Hematopoietic multipotent progenitor cell treated with erythropoietin and hydrocortisone succinate and interleukin-3 and kit ligand, for 8 days (in vitro differentiated cells): ENCODE measurements at regions not wholly inside any gene's neighbourhood (a gene's known extent, or its start where the extent isn't known, plus 50 kb on each side); places are given as distances from the start of the nearest gene placed in this dataset.

Experiments used
- DNase-seq: peaks from one replicate; pipeline ENCODE4 v3.0.0-alpha.2; 2015

- DNase-seq, result no peak
Measured at GRCh38 chr1:199122085-199122484, 483.2 kb downstream of the PTPRC start.

DNA sequence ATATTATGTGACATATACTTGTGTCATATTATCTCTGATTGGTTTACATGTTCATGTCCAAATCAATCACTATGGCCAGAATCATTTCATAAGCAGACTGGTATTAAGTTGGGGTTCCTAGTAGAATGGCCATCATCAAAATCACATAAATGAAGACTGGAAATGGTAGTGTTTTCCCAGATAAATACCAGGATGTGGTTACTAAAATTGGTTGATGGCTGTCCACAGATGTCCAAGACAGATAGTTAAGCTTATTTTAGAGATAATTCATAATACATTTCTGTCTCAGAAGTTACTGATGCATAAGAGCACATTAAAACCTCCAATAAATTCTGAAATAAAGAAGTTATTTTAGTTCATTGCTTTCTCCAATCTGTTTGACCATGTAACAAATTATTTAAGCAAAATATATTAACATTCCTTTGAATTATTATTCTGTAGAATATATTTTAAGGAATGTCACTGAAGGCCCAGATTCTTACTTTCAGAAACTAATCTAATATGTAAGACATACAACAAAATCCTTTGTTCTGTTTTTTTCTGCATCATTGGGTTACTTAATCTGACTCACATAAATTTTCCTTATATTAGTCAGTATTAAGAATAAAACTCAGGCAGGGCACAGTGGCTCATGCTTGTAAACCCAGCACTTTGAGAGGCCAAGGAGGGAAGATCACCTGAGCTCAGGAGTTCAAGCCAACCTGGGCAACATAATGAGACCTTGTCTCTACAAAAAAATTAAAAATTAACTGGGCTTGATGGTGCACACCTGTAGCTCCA is 483.9 kb downstream of the PTPRC start:
- DNase-seq, result no peak

GRCh38 chr1:199123615-199124014 is 484.8 kb downstream of the PTPRC start:
- DNase-seq, result no peak

- no peak for DNase-seq
Measured at GRCh38 chr1:199124351-199124750, 485.5 kb downstream of the PTPRC start.

DNA sequence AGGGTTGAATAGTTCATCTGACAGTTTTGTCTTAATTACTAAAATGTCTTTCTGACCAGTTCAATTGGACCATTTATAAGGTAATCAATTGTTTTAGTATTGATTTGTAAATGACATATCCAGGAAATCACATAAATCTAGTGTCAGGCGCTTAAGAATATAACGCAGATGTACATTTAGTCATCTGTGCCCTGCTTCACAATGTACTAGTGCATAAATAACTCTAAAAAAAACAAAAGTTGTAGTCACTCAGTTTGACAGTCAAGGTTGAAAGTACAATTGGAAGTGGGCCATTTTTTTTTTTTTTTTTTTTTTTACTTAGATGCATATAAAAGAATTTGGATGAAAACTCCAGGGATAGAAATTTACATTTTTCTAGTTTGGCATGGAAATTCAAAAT is 490.4 kb downstream of the PTPRC start:
- no peak for DNase-seq

GRCh38 chr1:199132006-199132405 is 493.2 kb downstream of the PTPRC start:
- no peak for DNase-seq

- no peak for DNase-seq
Measured at GRCh38 chr1:199135901-199136300, 497.1 kb downstream of the PTPRC start.

- DNase-seq, result no peak
Measured at GRCh38 chr1:199138061-199138460, 499.2 kb downstream of the PTPRC start.

DNA sequence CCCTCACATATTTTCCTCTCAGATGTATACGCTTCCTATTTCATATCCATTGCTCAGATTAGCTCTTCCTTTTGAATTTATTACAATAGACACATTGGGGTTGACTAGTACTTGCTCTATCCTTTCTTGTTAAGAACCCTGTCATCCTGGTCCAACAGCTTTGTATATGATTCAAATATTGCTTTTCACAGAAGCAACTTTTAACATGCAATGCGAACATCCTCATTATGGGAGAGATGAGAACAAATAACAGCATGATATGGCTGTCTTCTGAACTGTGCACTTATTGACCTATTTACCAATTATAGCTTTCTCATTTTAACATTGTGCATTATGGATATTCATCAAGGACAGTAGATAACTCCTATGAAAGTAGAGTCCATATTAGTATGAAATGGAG is 510.8 kb downstream of the PTPRC start:
- DNase-seq, result no peak

DNA sequence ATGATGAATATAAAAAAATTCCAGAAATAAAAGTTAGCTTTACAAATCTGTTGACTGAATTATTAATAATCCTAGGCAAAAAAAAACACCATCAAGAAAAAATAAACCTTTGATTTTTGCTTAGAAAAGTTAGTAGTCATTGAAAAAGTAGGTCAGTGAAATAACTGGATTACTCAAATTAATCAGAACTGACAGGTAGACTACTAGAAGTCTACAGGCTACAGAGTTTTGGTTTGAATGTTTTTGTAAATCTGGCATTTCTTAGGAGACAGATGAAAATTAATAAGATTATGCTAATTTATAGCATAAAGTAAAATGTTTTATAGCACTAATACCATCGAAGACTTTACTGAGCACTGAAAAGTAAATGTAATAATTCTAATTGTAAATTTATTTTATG is 511.9 kb downstream of the PTPRC start:
- no peak for DNase-seq

DNA sequence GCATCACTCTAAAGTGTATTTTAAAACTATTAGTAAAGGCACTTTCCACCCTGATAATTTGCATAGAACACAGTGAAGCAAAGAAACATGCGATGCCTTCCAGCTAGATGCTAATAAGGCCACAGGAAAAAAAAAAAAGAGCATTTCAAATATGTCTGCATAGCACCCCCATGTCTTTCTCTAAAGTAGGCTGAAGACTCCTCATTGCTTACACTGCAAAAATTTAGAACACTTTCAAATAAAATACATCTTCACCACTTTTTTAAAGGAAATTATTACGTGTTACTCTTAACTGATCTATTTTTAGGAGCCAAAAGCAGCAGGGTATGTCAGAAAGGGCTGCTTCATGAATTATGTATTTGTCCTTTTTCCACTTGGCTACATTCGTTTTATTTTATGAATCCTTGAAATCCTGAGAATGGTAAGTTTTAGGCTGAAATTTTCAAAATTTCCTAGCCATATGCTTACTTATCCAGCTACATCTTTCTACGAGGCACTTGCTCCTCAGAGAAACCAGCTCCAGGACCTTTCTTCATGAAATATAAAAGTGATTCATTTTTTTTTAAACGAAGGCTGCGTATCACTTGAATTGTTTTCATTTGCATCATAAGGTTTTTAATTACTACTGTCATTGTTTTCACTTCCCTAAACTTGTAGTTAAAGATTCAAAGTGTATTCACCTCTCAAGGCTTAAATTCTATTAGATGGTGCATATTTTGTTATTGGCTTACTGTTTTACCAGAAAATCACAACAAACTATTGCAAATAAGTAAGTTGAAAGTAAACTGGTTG is 513.0 kb downstream of the PTPRC start:
- DNase-seq, result no peak

GRCh38 chr1:199152676-199153075 is 513.8 kb downstream of the PTPRC start:
- DNase-seq, result no peak

- DNase-seq, result no peak
Measured at GRCh38 chr1:199155166-199156019, 516.6 kb downstream of the PTPRC start.

DNA sequence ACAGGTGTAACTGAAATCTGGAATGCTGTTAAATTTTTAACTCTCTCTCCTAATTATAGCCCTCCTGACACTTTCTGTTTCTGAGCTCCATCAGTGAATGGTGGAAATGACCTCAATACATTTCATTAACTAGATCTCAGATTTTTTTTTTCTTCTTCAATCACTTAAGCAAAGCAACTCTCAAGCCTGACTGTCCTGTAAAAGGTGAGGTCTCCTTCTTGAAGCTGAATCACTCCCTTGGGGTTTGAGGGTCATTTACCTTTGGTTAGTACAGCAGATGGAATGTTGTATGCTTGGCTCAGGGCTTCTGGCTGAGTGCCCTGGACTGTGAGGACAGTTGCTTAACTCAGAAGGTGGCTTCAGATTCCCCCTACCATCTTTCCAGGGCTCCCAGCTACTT is 518.7 kb downstream of the PTPRC start:
- no peak for DNase-seq

DNA sequence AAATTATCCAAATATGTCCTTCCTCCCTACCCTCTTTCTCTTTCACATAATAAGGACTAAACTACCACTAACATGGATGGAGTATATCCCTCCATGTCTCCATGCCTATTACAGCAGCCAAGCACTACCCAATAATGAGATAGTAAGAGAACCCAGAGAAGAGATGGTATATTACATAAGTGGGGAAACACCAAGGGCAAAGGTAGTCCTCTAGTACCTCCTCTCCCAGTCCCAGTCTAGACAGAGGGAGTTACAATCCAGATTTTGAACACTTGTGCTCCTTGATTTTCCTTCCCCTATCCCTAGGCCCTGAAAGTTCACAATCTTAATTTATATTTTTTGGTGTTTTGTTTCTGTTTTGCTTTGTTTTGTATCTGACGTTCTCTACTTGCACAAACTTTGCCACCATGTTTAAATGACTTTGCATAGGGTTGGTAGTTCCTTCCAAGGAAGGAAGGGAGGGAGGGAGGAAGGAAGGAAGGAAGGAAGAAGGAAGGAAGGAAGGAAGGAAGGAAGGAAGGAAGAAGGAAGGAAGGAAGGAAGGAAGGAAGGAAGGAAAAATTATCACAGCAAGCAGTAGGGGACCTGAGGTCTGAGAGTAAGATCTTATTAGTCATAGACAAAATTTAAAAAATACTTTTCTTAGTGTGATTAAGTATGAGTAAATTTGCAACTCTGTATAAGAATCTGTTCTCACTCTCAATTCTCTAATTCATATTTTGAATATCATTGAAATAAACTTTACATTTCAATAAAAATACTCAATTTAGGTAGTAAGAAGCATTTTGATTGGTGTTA is 521.9 kb downstream of the PTPRC start:
- no peak for DNase-seq

- no peak for DNase-seq
Measured at GRCh38 chr1:199161319-199161680, 522.5 kb downstream of the PTPRC start.

- DNase-seq, result no peak
Measured at GRCh38 chr1:199161766-199162303, 523.0 kb downstream of the PTPRC start.

GRCh38 chr1:199163267-199163666 is 524.4 kb downstream of the PTPRC start:
- no peak for DNase-seq

DNA sequence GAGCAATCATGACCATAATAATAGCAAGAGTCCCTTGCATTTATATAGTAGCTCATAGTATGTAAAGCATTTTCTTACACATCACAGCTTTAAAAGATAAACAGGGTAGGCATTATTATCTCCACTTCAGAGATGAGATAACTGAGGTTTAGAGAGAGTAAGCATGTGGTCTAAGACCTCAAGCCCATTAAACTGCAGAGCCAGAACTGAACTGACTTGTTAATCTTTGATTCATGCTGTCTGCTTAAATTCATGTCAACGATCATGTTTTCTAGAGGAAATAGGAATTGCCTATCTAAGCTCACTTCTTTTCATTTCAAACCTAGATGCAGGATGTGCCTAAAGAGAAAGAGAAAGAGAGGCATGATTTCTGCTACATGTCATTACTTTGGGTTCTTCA is 524.8 kb downstream of the PTPRC start:
- DNase-seq, result no peak

DNA sequence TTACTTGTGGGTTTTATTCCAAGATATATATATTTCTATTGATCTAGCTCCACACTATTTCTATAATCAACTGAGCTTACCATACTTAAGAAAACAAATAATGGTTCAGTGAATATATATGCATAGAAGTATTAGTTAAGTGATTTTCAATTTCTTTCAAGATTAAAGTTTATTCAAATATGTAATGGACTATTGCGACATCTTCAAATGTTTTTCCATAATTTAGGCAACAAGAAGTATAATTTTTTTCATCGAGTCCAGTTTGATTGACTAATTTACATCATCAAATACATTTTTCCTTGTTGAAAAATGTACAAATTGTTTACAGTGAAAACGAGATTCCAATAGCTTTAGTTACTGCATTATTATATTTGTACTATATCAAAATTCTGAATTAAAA is 528.6 kb downstream of the PTPRC start:
- DNase-seq, result no peak

DNA sequence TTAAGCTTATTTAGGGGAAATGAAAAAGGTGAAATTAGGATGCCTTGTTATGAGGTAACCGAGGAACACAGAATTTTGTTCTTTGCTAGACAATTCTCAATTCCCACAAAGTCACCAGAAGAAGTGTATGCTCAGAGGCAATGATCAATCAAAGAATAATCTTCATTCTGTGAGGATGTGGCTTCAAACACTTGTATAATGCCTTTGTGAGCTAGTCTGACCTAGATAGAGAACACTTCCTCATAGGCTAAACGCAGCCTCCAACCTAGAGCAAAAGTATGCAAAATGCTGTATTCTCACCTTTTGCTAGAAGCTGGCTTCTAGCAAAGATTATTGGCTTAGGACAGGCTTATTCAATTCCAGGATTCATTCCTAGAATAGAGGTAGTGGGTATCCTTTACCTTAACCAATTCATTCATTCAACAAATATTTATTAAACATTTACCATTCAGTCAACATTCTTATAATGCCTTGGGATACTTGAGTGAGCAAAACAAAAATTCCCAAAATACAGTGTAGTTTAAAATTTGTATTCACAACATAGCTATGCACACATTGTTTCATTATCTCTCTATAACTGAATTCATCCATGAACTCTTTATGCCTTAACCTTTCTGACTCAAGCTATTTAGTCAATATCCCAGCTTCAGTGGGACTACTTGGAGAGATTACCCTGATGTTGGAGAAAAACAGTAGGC is 530.2 kb downstream of the PTPRC start:
- no peak for DNase-seq

- no peak for DNase-seq
Measured at GRCh38 chr1:199170711-199171110, 531.9 kb downstream of the PTPRC start.
